HG03558 (cell line): ENCODE measurements at regions not wholly inside any gene's neighbourhood (a gene's known extent, or its start where the extent isn't known, plus 50 kb on each side); places are given as distances from the start of the nearest gene placed in this dataset.

Source experiments
- ATAC-seq: cut with Tn5 transposase; IDR thresholded peaks from one replicate; pipeline ENCODE4 v1.9.1; 2021; ENCODE audit warnings: moderate number of reproducible peaks; ENCODE audit not compliant: unreplicated experiment; ENCODE audit errors: extremely low read depth

GRCh38 chr2:211129798-211130197, 573.4 kb downstream of the CPS1 start:
- ATAC-seq = no peak

GRCh38 chr2:211132046-211132445, 575.6 kb downstream of the CPS1 start:
- ATAC-seq = no peak

- no peak for ATAC-seq
These were observed 576.2 kb downstream of the CPS1 start for GRCh38 chr2:211132573-211132972.

- no peak for ATAC-seq
These were observed 577.4 kb downstream of the CPS1 start for GRCh38 chr2:211133766-211134165.

- no peak for ATAC-seq
These were observed 582.2 kb downstream of the CPS1 start for GRCh38 chr2:211138551-211138950.

- ATAC-seq = no peak
These were observed 585.2 kb downstream of the CPS1 start for GRCh38 chr2:211141646-211142045.

GRCh38 chr2:211144078-211144477, 587.7 kb downstream of the CPS1 start:
- ATAC-seq = no peak

- no peak for ATAC-seq
These were observed 588.7 kb downstream of the CPS1 start for GRCh38 chr2:211144974-211145665.

GRCh38 chr2:211149731-211150130, 593.3 kb downstream of the CPS1 start:
- ATAC-seq = no peak

- ATAC-seq = no peak
These were observed 600.8 kb downstream of the CPS1 start for GRCh38 chr2:211157211-211157610.

- ATAC-seq = peak; percentile 98
These were observed 601.6 kb downstream of the CPS1 start for GRCh38 chr2:211157856-211158463.

GRCh38 chr2:211159972-211160371, 603.6 kb downstream of the CPS1 start:
- no peak for ATAC-seq

- no peak for ATAC-seq
These were observed 604.8 kb downstream of the CPS1 start for GRCh38 chr2:211161236-211161635.

- no peak for ATAC-seq
These were observed 606.5 kb downstream of the CPS1 start for GRCh38 chr2:211162911-211163310.

- ATAC-seq = no peak
These were observed 614.4 kb downstream of the CPS1 start for GRCh38 chr2:211170843-211171242.

- ATAC-seq = no peak
These were observed 617.6 kb downstream of the CPS1 start for GRCh38 chr2:211174021-211174420.

- ATAC-seq = no peak
These were observed 618.2 kb downstream of the CPS1 start for GRCh38 chr2:211174631-211175030.

- ATAC-seq = no peak
These were observed 619.6 kb downstream of the CPS1 start for GRCh38 chr2:211175956-211176355.

GRCh38 chr2:211176514-211177141, 620.2 kb downstream of the CPS1 start:
- no peak for ATAC-seq

- ATAC-seq = no peak
These were observed 625.2 kb downstream of the CPS1 start for GRCh38 chr2:211181626-211182025.

GRCh38 chr2:211187602-211188001, 631.2 kb downstream of the CPS1 start:
- ATAC-seq = no peak

- ATAC-seq = peak; percentile 56
These were observed 647.6 kb downstream of the CPS1 start for GRCh38 chr2:211203986-211204385.
